Adrenal gland (tissue), 9 donors: ENCODE measurements at regions not wholly inside any gene's neighbourhood (a gene's known extent, or its start where the extent isn't known, plus 50 kb on each side); places are given as distances from the start of the nearest gene placed in this dataset.

Experiments used
- DNase-seq, 7 donors: peaks; one replicate each; pipeline ENCODE4 v3.0.0-alpha.2; 2019 to 2020
- H3K27ac ChIP-seq, 5 donors: fragments of 200-600 bp; sonication (generic) in 4 of 5; 1 replicate in 3 of 5; 2 replicates in 2 of 5; pipeline versions ENCODE4 v1.5.1 to v1.8.0; 2016 to 2020; ENCODE audit warnings: mild to moderate bottlenecking in 1 of 5
- H3K27me3 ChIP-seq: fragments of 200-600 bp; 2 replicates; pipeline ENCODE4 v1.8.0; 2021
- H3K36me3 ChIP-seq, 2 donors: fragments of 200-600 bp; replicated peaks in 1 of 2; 1 replicate in 1 of 2; 2 replicates in 1 of 2; pipeline versions ENCODE4 v1.5.1 to v1.8.0; 2018 to 2022
- H3K4me1 ChIP-seq, 2 donors: fragments of 200-600 bp; replicated peaks in 1 of 2; 1 replicate in 1 of 2; 2 replicates in 1 of 2; pipeline versions ENCODE4 v1.5.1 to v1.8.0; 2018 to 2021
- H3K4me3 ChIP-seq, 4 donors: fragments of 200-600 bp; sonication (generic) in 3 of 4; one replicate each; pipeline ENCODE4 v1.5.1; 2016 to 2018
- H3K9me3 ChIP-seq, 3 donors: fragments of 200-600 bp; sonication (generic) in 1 of 3; replicated peaks in 1 of 3; 1 replicate in 2 of 3; 2 replicates in 1 of 3; pipeline versions ENCODE4 v1.5.1 to v1.8.0; 2016 to 2021
- CTCF ChIP-seq, 6 experiments: fragments of 450-650 bp in 4 of 6; fragments of 200-600 bp in 2 of 6; sonication (generic) in 1 of 6; IDR thresholded peaks; 1 replicate in 5 of 6; 2 replicates in 1 of 6; pipeline versions ENCODE4 v1.5.1 to v1.8.0; 2016 to 2021; ENCODE audit warnings: antibody characterized with exemption in 6 of 6, mild to moderate bottlenecking in 2 of 6, moderate library complexity in 1 of 6
- POLR2A ChIP-seq, 2 donors: fragments of 450-650 bp; IDR thresholded peaks; one replicate each; pipeline ENCODE4 v1.6.1; 2017; ENCODE audit warnings: antibody characterized with exemption in 2 of 2, mild to moderate bottlenecking in 2 of 2, moderate library complexity in 1 of 2
- WGBS, 4 donors: extraction: QIAGEN DNeasy Blood & Tissue Kit in 2 of 4; methylation state at CpG; one replicate each; pipeline versions ENCODE4 v1.1.5 to v1.1.7; 2013 to 2017; 5-methylcytosine and 5-hydroxymethylcytosine counted together
- intact Hi-C, 2 donors: fragments of 100-400 bp; cut with DNase I; formaldehyde crosslinking; loops; one replicate each; pipeline versions ENCODE4 v1.14.1 to v1.15.0; 2022 to 2023
- donor health status: healthy with polysubstance abuse.
- donor health status: Bipolar disorder and iron deficiency.
- donor health status: DM: yes; HTN: yes; CAD: no.
- donor health status: DM: no; HTN: no; CAD: no.
- donor health status: DM: no; HTN: no; CAD: no.

- Histone ChIP-seq H3K9me3 (no peaks in the 10 kb centered on the region), H3K4me3 (no peak overlapping the region), H3K27ac (no peak overlapping the region), H3K27me3 (no peaks in the 10 kb centered on the region), H3K4me1 (no peaks in the 10 kb centered on the region), H3K36me3 (no peaks in the 10 kb centered on the region)
- WGBS, 4 donors, result 61 to 75% (median 65%) methylated on average over 2 of the region's 2 CpGs
- no peak for TF ChIP-seq POLR2A (IDR thresholded peaks at IDR 0.05)
- no peak for TF ChIP-seq CTCF (IDR thresholded peaks at IDR 0.05)
- intact Hi-C loops, result no loop called here
- no peak for DNase-seq
Observed at GRCh38 chr4:103354006-103354405, 155.9 kb upstream of the CENPE start.

DNA sequence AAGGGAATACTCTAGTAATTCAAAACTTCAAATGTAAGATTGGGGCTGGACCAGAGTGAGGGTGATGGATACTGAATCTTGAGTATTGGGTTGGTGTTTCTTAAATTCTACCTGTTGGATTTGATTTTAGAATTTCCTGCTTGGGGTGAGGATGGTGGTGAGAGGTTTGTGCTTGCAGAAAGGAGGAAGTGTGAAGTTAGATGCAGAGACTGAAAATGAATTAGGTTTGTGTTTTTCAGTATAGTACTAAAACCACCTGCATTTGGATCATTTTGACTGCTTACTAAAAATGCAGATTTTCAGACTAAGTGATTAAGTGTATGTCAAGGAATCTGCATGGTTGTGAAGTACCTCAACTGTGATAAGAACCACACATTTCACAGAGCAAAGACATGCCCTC lies 131.5 kb upstream of the CENPE start:
- H3K27ac ChIP-seq, result no peak overlapping the region
- H3K9me3 ChIP-seq, result no peaks in the 10 kb centered on the region
- intact Hi-C loops, result no loop called here
- H3K4me3 ChIP-seq, result no peak overlapping the region
- no peak for TF ChIP-seq CTCF (IDR thresholded peaks at IDR 0.05)
- TF ChIP-seq POLR2A (IDR thresholded peaks at IDR 0.05), result no peak
- no peaks in the 10 kb centered on the region for H3K4me1 ChIP-seq
- H3K36me3 ChIP-seq, result no peaks in the 10 kb centered on the region
- no peaks in the 10 kb centered on the region for H3K27me3 ChIP-seq
- no peak for DNase-seq

- Histone ChIP-seq H3K27ac (no peak overlapping the region), H3K9me3 (no peaks in the 10 kb centered on the region), H3K4me3 (no peak overlapping the region), H3K4me1 (no peaks in the 10 kb centered on the region), H3K27me3 (no peaks in the 10 kb centered on the region), H3K36me3 (no peaks in the 10 kb centered on the region)
- no peak for DNase-seq
- WGBS, 4 donors, result 6 to 19% (median 14%) methylated on average over 1 of the region's 1 CpG
- TF ChIP-seq CTCF (IDR thresholded peaks at IDR 0.05), result no peak
- TF ChIP-seq POLR2A (IDR thresholded peaks at IDR 0.05), result no peak
- intact Hi-C loops, result no loop called here
Observed at GRCh38 chr4:103324811-103325210, 126.7 kb upstream of the CENPE start.

DNA sequence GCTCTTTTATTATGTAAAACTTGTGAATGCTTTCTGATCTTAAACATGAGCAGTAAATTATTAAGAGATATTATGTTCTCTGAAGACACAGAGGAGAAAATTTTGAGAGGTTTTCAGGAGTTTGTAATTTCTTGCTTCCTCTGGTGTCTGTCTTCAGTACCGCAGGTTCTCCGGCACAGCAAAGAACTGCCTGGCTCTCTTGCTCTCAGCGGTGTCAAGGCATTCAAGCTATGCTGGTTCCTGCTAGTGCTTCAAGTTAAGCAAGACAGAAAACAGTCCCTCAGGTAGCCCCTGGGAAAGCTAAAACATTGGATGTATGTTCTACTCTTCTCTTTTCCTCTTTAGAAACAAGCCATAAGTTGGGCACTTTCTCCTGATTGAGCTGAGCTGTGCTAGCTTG lies 120.2 kb upstream of the CENPE start:
- intact Hi-C loops, result no loop called here
- Histone ChIP-seq H3K27ac (no peak overlapping the region), H3K36me3 (no peaks in the 10 kb centered on the region), H3K4me3 (no peak overlapping the region), H3K27me3 (no peaks in the 10 kb centered on the region), H3K9me3 (peaks cover 0 to 6% (median 0%) of the 10 kb centered on the region in 3 donors), H3K4me1 (no peaks in the 10 kb centered on the region)
- TF ChIP-seq POLR2A (IDR thresholded peaks at IDR 0.05), result no peak
- WGBS, 4 donors, result 71 to 90% (median 75%) methylated on average over 3 of the region's 3 CpGs
- DNase-seq, result no peak

GRCh38 chr4:103308248-103308561 lies 110.1 kb upstream of the CENPE start:
- no peaks in the 10 kb centered on the region for H3K4me1 ChIP-seq
- intact Hi-C loops, result no loop called here
- WGBS, 4 donors, result 64 to 71% (median 67%) methylated on average over 5 of the region's 5 CpGs
- no peak for DNase-seq
- no peak overlapping the region for H3K27ac ChIP-seq
- no peaks in the 10 kb centered on the region for H3K36me3 ChIP-seq
- TF ChIP-seq POLR2A (IDR thresholded peaks at IDR 0.05) (no peak), CTCF (IDR thresholded peaks at IDR 0.05) (no peak)
- H3K9me3 ChIP-seq, result no peaks in the 10 kb centered on the region
- H3K4me3 ChIP-seq, result no peak overlapping the region
- H3K27me3 ChIP-seq, result no peaks in the 10 kb centered on the region
